ENCODE measurements at regions not wholly inside any gene's neighbourhood (a gene's known extent, or its start where the extent isn't known, plus 50 kb on each side); places are given as distances from the start of the nearest gene placed in this dataset.
"Not testable (repeated sequence)": the region's sequence is repeated elsewhere in the genome, so short reads cannot be mapped to it uniquely, and the experiment has no call there.

DNA sequence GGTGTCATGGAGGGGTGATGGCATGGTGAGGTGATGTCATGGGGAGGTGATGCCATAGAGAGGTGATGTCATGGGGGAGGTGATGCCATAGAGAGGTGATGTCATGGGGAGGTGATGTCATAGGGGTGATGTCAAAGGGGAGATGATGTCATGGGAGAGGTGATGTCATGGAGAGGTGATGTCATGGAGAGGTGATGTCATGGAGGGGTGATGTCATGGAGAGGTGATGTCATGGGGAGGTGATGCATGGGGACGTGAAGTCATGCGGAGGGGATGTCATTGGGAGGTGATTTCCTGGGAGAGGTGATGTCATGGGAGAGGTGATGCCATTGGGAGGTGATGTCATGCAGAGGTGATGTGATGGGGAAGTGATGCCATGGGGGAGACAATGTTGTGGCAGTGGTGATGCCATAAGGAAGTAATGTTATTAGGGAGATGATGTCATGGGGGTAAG is 92.1 kb upstream of the C1orf174 start:
- DNase-seq: no peak

- no peak for DNase-seq
These were observed 92.7 kb upstream of the C1orf174 start for GRCh38 chr1:3992746-3993145.

DNA sequence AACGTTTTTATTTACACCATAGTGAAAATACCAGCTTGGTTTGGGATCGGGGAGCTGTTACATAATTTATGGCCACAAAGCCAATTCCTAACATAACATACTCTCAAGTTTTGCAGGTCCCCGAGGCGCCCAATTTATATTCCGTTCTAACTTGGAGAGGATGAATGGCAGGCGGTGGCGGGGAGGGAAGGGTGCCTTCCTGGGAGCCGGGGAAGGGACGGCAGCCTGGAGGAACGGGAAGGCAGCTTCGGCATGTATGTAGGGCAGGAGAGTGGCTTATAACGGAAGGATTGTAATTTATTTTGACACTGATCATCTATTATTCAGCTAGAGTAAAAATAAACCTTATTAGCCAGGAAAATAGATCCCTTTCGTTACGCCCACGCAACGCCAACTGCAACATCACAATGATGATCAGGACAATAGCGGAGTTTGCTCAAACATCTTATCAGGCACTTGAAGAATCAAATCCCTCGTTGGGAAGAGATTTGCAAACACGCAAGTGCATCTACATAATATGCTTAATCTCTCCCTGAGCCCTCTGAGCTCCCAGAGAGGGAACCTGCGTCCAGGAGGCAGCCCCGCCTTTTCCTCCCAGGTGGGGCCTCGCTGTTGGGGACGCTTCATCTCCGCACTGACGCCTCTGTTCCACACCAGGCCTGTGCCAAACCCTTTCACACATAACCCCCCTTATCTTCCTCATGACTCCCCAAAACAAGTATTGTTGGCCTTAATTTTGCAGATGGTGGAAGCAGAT is 93.7 kb upstream of the C1orf174 start:
- DNase-seq: no peak

DNA sequence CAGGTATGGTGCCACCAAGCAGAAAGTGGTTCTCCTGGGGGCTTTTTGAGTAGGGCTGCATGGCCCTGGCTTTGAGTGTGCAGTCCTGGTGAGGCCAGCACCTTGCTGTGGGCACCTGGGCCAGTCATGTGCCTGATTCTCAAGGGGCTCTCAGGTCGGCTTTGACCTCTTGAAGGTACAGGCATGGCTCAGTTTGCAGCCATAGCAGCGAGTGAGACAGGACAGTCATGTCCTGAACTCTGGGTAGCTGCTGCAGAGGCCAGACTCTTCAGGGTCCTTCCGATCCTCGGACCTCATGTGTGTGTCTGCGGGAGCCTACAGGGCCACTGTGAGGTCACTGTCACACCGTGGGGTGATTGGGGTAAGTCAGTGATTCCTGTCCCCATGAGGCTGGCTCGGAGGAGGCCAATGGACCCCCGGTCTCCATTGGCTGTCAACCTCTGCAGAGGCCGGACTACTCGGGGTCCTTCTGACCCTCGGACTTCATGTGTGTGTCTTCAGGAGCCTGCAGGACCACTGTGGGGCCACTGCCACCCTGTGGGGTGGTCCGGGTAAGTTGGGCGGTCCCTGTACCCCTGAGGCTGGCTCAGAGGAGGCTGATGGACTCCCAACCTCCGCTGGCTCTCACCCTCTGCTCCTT is 95.2 kb upstream of the C1orf174 start:
- no peak for DNase-seq

DNA sequence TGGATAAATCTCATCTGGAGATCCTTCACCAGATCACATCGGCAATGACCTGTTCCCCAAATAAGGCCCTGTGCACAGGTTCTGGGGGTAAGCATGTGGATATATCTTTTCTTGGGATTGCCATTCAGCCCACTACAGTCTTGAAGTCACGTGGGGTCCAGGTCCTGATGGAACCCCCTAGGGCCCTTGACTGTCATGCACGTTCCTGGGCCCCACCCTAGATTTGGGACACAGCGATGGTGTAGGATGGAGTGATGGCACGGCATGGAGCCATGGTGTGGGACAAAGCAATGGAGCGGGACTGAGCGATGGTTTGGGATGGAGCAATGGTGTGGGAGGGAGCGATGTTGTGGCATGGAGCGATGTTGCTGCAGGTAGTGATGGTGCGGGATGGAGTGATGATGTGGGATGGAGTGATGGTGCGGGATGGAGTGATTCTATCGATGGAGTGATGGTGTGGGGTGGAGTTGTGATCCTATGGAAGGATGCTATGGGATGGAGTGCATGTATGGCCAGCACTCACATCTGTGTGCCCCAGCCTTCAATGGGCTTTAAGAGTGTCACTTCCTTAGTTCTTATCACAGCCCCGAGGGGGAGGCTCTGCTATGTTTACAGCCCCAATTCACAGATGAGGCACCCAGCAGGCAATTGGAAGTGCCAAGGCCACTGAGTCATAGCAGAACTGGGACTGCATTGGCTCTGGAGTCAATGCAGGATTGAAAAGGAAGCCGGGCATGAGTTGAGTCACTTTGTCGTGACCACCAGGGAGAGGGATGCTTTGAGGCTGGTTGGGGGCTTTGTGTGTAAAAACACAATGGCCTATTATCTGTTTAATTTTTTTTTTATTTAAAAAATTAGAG is 97.0 kb upstream of the C1orf174 start:
- DNase-seq: no peak

DNA sequence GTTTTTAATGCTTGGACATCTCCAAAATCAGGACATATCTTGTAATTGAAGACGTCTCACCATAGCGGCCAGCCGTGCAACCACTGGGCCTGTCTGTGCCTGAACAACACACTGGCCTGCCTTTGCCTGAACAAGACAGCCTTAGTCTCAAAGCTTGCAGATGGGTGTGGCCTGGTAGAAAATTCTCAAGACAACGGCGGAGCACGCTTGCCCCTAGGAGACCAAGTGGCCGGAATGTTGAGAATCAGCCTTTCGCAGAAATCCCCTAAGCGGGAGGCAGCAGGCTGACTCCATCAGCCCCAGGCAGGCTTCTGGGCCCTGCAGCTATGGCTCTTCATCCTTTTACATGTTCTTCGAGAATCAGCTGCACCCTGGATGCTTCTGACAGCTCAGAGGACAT is 98.0 kb upstream of the C1orf174 start:
- DNase-seq: no peak

DNA sequence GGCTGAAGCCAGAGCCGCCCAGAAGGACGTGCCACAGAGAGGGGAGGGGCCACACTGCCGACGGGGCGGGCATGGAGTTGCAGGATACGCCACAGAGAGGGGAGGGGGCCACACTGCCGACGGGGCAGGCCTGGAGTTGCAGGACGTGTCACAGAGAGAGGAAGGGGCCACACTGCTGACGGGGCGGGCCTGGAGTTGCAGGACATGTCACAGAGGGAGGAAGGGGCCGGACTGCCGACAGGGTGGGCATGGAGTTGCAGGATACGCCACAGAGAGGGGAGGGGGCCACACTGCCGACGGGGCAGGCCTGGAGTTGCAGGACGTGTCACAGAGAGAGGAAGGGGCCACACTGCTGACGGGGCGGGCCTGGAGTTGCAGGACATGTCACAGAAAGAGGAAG is 99.4 kb upstream of the C1orf174 start:
- DNase-seq: not testable (repeated sequence)

- no peak for DNase-seq
These were observed 100.1 kb upstream of the C1orf174 start for GRCh38 chr1:3999941-4000735.

DNA sequence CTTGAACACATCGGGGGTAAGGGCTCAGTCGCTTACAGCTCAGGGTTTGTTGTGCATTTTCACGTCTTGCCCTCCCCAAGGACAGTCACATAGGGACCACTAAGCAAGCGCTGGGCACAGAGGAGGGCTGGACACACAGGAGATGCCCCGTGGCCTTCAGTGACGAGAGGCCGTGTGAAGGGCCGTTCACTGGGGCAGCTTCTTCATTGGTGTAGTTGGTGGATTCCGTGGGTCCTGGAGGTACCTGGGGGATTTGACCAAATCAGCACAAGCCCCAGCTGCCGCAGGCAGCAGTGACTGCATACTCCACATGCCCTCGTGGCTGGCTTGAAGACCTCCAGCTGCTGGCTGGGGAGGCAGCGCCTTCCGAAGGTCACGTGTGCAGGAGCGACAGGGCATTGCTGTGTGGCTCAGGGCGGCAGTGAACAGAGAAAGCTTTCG is 100.8 kb upstream of the C1orf174 start:
- no peak for DNase-seq

DNA sequence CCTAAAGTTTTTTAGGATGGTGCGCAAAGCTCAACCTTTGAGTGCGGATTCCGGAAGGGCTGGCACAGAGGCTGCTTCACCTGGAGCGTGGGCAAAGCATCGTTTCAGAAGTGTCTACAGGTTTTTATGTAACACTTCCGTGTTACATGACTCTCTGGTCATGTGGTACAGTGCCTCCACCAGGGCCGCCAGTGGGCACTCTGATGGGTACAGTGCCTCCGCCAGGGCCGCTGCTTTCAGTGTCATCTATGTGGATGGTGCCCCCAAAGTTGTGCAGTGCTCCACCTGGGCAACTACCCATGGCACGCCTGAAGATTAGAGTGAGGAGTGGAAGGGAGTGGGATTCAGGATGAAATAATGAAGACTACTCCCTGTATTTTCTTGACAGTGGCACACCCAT is 101.4 kb upstream of the C1orf174 start:
- DNase-seq: no peak

- no peak for DNase-seq
These were observed 102.0 kb upstream of the C1orf174 start for GRCh38 chr1:4002061-4002521.

- DNase-seq: no peak
These were observed 102.7 kb upstream of the C1orf174 start for GRCh38 chr1:4002741-4003140.

DNA sequence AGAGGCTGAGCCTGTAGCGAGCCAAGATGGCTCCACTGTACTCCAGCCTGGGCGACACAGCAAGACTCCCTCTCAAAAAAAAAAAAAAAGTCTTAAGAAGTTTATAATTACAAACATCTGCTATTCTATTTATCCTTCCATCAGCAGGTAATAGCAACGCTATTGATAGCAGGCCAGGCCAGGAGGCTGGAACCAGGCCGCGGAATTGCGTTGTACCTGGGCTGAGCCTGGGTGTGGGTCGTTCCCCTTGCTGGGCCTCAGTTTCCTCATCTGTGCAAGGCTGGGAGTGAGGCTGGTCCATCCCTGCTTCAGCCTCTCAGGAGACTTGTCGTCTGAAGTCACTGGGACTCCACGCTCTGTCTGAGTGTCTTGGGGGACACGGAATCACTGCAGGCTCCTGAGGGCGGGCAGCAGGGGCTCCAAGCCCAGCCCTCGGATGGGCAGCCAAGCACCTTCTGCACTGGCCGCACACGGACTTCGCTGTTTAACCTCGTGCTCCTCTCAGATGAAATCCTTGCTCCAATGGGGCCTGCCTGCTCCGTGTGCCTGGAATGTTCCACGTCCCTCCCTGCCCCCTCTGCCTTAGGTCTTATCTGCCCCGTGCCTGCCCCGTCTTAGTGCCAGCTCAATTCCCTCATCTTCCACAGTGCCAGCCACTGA is 103.9 kb upstream of the C1orf174 start:
- no peak for DNase-seq

- no peak for DNase-seq
These were observed 104.8 kb upstream of the C1orf174 start for GRCh38 chr1:4004635-4005430.

DNA sequence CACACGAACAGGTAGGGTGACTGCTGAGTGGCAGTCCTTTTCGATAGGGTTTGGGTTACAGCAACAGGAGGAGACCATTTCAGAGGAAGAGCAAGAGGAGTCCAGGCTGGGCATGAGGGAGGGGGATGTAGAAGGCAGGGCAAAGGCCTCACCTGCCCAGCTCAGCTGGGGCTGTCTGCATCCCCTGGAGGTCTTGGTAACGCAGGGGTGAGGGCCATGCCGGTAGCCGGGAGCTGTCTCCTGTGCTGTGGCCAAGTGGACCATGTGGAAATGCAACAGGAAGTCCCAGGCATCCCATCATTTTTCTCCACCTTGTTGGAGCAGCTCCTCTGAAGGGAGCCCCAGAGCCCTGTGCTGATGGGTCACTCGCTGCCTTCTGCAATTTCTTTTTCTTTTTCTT is 105.4 kb upstream of the C1orf174 start:
- DNase-seq: no peak

DNA sequence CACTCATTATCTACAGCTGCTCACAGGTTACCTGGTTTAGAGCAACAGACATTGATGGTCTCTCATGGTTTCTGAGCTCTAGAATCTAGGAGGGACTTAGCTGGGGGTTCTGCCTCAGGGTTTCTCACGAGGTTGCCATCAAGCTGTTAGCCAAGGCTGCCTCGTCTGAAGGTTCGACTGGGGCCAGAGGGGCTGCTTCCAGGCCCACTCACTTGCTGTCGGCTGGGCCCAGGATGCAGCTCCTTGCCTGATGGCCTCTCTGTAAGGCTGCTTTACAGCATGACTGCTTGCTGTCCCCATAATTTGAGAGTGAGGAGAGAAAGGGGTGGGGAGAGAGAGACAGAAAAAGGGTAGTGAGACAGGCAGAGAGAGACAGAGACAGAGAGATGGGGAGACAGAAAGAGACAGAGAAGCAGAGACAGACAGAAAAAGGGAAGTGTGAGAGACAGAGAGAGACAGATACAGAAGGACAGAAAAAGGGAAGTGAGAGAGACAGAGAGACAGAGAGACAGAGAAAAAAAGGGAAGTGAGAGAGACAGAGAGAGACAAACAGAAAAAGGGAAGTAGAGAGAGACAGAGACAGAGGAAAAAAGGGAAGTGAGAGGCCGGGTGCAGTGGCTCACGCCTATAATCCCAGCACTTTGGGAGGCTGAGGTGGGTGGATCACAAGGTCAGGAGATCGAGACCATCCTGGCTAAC is 106.8 kb upstream of the C1orf174 start:
- DNase-seq: no peak

- DNase-seq: no peak
These were observed 110.2 kb upstream of the C1orf174 start for GRCh38 chr1:4010284-4010683.

- DNase-seq: no peak
These were observed 110.9 kb upstream of the C1orf174 start for GRCh38 chr1:4010814-4011605.
